ENCODE measurements at regions not wholly inside any gene's neighbourhood (a gene's known extent, or its start where the extent isn't known, plus 50 kb on each side); places are given as distances from the start of the nearest gene placed in this dataset.

- CTCF ChIA-PET = no interaction called here
- no TSS peak for BruUV-seq (replicated peaks)
- no peak for ATAC-seq
These were observed 899.7 kb upstream of the GCFC2 start for GRCh38 chr2:76610451-76610850.

More at GRCh38 chr2:76610451-76610850, 899.7 kb upstream of the GCFC2 start:
- no peaks in the 10 kb centered on the region for H3K4me1 ChIP-seq (ENCODE audit: control insufficient read depth in 1 of 2, insufficient read depth in 2 of 2, low read length in 2 of 2)
- TF ChIP-seq EZH2phosphoT487 (IDR thresholded peaks at IDR 0.05; ENCODE audit: borderline replicate concordance) (no peak), SRF (IDR thresholded peaks at IDR 0.05; ENCODE audit: low read depth) (no peak), CTCF (IDR thresholded peaks at IDR 0.05 in 2 of 3, conservative IDR thresholded peaks at IDR 0.05 in 1 of 3; ENCODE audit: borderline replicate concordance in 1 of 3, insufficient read depth in 1 of 3, low read depth in 2 of 3, low read length in 2 of 3) (no peak), EZH2 (IDR thresholded peaks at IDR 0.05) (no peak), CBX3 (IDR thresholded peaks at IDR 0.05; ENCODE audit: low read depth) (no peak), SIN3A (IDR thresholded peaks at IDR 0.05; ENCODE audit: low read depth) (no peak), FOSL1 (IDR thresholded peaks at IDR 0.05; ENCODE audit: low read depth) (no peak), ZFX (IDR thresholded peaks at IDR 0.05) (no peak), EGR1 (IDR thresholded peaks at IDR 0.05; ENCODE audit: low read depth) (no peak), POLR2A (IDR thresholded peaks at IDR 0.05; ENCODE audit: borderline replicate concordance, extremely low read depth, insufficient read depth, insufficient read length) (no peak), TCF7L2 (IDR thresholded peaks at IDR 0.05; ENCODE audit: borderline replicate concordance, extremely low read depth, insufficient read depth, insufficient read length) (no peak), CEBPB (IDR thresholded peaks at IDR 0.05; ENCODE audit: low read depth) (no peak), ELF1 (IDR thresholded peaks at IDR 0.05; ENCODE audit: borderline replicate concordance, low read depth) (no peak), SP1 (IDR thresholded peaks at IDR 0.05; ENCODE audit: low read depth) (no peak), RAD21 (IDR thresholded peaks at IDR 0.05; ENCODE audit: low read depth) (no peak), POLR2AphosphoS5 (IDR thresholded peaks at IDR 0.05; ENCODE audit: low read depth, low read length) (no peak), ZNF274 (IDR thresholded peaks at IDR 0.05; ENCODE audit: low read depth, low read length) (no peak)
- no peak for DNase-seq (ENCODE audit: low read depth, low spot score)
- no peak overlapping the region for H3K27ac ChIP-seq (ENCODE audit: low read depth, low read length)
- no peaks in the 10 kb centered on the region for H3K36me3 ChIP-seq (ENCODE audit: control insufficient read depth in 1 of 2, insufficient read depth in 2 of 2, low read length in 2 of 2)
- intact Hi-C loops (cut with micrococcal nuclease) = no loop called here
- H2AFZ ChIP-seq (ENCODE audit: low read depth, low read length, poor library complexity, severe bottlenecking) = no peak overlapping the region
- H3K27me3 ChIP-seq (ENCODE audit: insufficient read depth, low read length) = no peaks in the 10 kb centered on the region
- H3K4me2 ChIP-seq (ENCODE audit: low read length) = no peak overlapping the region
- H3K9me2 ChIP-seq (ENCODE audit: insufficient read depth) = no peaks in the 10 kb centered on the region
- ChIA-PET RAD21 (ENCODE audit: low non-redundant PET in 1 of 2, low total read pairs in 2 of 2, uncharacterized antibody in 2 of 2, unreplicated experiment in 2 of 2) (no interaction called here), POLR2A (no interaction called here)
- H3K79me2 ChIP-seq (ENCODE audit: insufficient read depth, low read length) = no peaks in the 10 kb centered on the region
- no peak overlapping the region for H3K9ac ChIP-seq (ENCODE audit: low read length)
- no peaks in the 10 kb centered on the region for H4K20me1 ChIP-seq (ENCODE audit: insufficient read depth)
- H3K4me3 ChIP-seq (replicated peaks in 1 of 2; ENCODE audit: low read depth in 1 of 2, low read length in 2 of 2) = no peak overlapping the region
- H3K9me3 ChIP-seq (ENCODE audit: control insufficient read depth in 1 of 2, insufficient read depth in 1 of 2, low read depth in 1 of 2, low read length in 2 of 2) = peaks cover 5 to 11% of the 10 kb centered on the region in 2 experiments; a peak in 2 of 4 replicates
